GM06990 (cell line): ENCODE measurements at regions not wholly inside any gene's neighbourhood (a gene's known extent, or its start where the extent isn't known, plus 50 kb on each side); places are given as distances from the start of the nearest gene placed in this dataset.

ENCODE experiments used
- DNase-seq: peaks from one replicate; pipeline ENCODE4 v3.0.0-alpha.2; 2011; ENCODE audit not compliant: insufficient read length; ENCODE audit errors: extremely low read depth
- H3K27me3 ChIP-seq: replicated peaks from 2 replicates; pipeline ENCODE4 v1.6.0; 2011; ENCODE audit warnings: low read length; ENCODE audit not compliant: control insufficient read depth, insufficient read depth
- H3K36me3 ChIP-seq: 2 replicates; pipeline ENCODE4 v1.5.1; 2011; ENCODE audit warnings: low read length; ENCODE audit not compliant: control insufficient read depth, insufficient read depth
- H3K4me3 ChIP-seq: replicated peaks from 2 replicates; pipeline ENCODE4 v1.5.1; 2011; ENCODE audit warnings: low read depth, mild to moderate bottlenecking, control low read depth, low read length
- CTCF ChIP-seq: IDR thresholded peaks from 2 replicates; pipeline ENCODE4 v1.5.1; 2011; ENCODE audit warnings: low read length, control low read depth, mild to moderate bottlenecking, inconsistent platforms; ENCODE audit not compliant: insufficient read depth, poor library complexity, severe bottlenecking

GRCh38 chr4:126144543-126145237, 829.9 kb downstream of the FAT4 start:
- no peak for DNase-seq
- Histone ChIP-seq H3K4me3 (no peak overlapping the region), H3K27me3 (no peaks in the 10 kb centered on the region), H3K36me3 (no peaks in the 10 kb centered on the region)
- TF ChIP-seq CTCF, result no peak

GRCh38 chr4:126168484-126168883, 853.7 kb downstream of the FAT4 start:
- no peaks in the 10 kb centered on the region for H3K36me3 ChIP-seq
- no peaks in the 10 kb centered on the region for H3K27me3 ChIP-seq
- no peak for TF ChIP-seq CTCF
- no peak overlapping the region for H3K4me3 ChIP-seq
- no peak for DNase-seq

GRCh38 chr4:126172126-126172525, 857.4 kb downstream of the FAT4 start:
- no peak for DNase-seq

GRCh38 chr4:126174627-126175026, 859.9 kb downstream of the FAT4 start:
- H3K36me3 ChIP-seq, result no peaks in the 10 kb centered on the region
- TF ChIP-seq CTCF, result no peak
- H3K27me3 ChIP-seq, result no peaks in the 10 kb centered on the region
- no peak for DNase-seq
- H3K4me3 ChIP-seq, result no peak overlapping the region

More at GRCh38 chr4:126172126-126172525, 857.4 kb downstream of the FAT4 start:
- Histone ChIP-seq H3K27me3 (no peaks in the 10 kb centered on the region), H3K4me3 (no peak overlapping the region), H3K36me3 (no peaks in the 10 kb centered on the region)
- TF ChIP-seq CTCF, result no peak

GRCh38 chr4:126180642-126181041, 865.9 kb downstream of the FAT4 start:
- TF ChIP-seq CTCF, result no peak
- no peak overlapping the region for H3K4me3 ChIP-seq
- H3K27me3 ChIP-seq, result no peaks in the 10 kb centered on the region
- no peaks in the 10 kb centered on the region for H3K36me3 ChIP-seq
- DNase-seq, result no peak

GRCh38 chr4:126182336-126182735, 867.6 kb downstream of the FAT4 start:
- H3K27me3 ChIP-seq, result no peaks in the 10 kb centered on the region
- no peak for DNase-seq

More at GRCh38 chr4:126182336-126182735, 867.6 kb downstream of the FAT4 start:
- no peaks in the 10 kb centered on the region for H3K36me3 ChIP-seq
- no peak for TF ChIP-seq CTCF
- no peak overlapping the region for H3K4me3 ChIP-seq
